ENCODE measurements at regions not wholly inside any gene's neighbourhood (a gene's known extent, or its start where the extent isn't known, plus 50 kb on each side); places are given as distances from the start of the nearest gene placed in this dataset.

GRCh38 chr12:125295550-125295949, 230.3 kb downstream of the AACS start:
- TF ChIP-seq CTCF (conservative IDR thresholded peaks at IDR 0.05) (no peak), ZFX (IDR thresholded peaks at IDR 0.05) (no peak)

GRCh38 chr12:125296701-125297100, 231.5 kb downstream of the AACS start:
- H3K27ac ChIP-seq: no peak overlapping the region
- TF ChIP-seq CTCF (conservative IDR thresholded peaks at IDR 0.05) (no peak), ZFX (IDR thresholded peaks at IDR 0.05) (no peak)

More at GRCh38 chr12:125295550-125295949, 230.3 kb downstream of the AACS start:
- no peak overlapping the region for H3K27ac ChIP-seq

- no peak overlapping the region for H3K27ac ChIP-seq
- TF ChIP-seq ZFX (IDR thresholded peaks at IDR 0.05) (no peak), CTCF (conservative IDR thresholded peaks at IDR 0.05) (no peak)
These were observed 234.6 kb downstream of the AACS start for GRCh38 chr12:125299840-125300239.

GRCh38 chr12:125300249-125300648, 235.0 kb downstream of the AACS start:
- no peak overlapping the region for H3K27ac ChIP-seq
- TF ChIP-seq CTCF (conservative IDR thresholded peaks at IDR 0.05) (no peak), ZFX (IDR thresholded peaks at IDR 0.05) (no peak)

GRCh38 chr12:125303337-125303736, 238.1 kb downstream of the AACS start:
- TF ChIP-seq CTCF (conservative IDR thresholded peaks at IDR 0.05) (no peak), ZFX (IDR thresholded peaks at IDR 0.05) (no peak)

GRCh38 chr12:125304029-125304428, 238.8 kb downstream of the AACS start:
- TF ChIP-seq CTCF (conservative IDR thresholded peaks at IDR 0.05): no peak
- TF ChIP-seq ZFX (IDR thresholded peaks at IDR 0.05): no peak
- no peak overlapping the region for H3K27ac ChIP-seq

More at GRCh38 chr12:125303337-125303736, 238.1 kb downstream of the AACS start:
- H3K27ac ChIP-seq: no peak overlapping the region

- no peak overlapping the region for H3K27ac ChIP-seq
- TF ChIP-seq CTCF (conservative IDR thresholded peaks at IDR 0.05) (no peak), ZFX (IDR thresholded peaks at IDR 0.05) (no peak)
These were observed 240.0 kb downstream of the AACS start for GRCh38 chr12:125305231-125305630.
